OCI-LY1 (cell line): ENCODE measurements at regions not wholly inside any gene's neighbourhood (a gene's known extent, or its start where the extent isn't known, plus 50 kb on each side); places are given as distances from the start of the nearest gene placed in this dataset.

Experiments used
- H2AFZ ChIP-seq: fragments of 200-600 bp; sonication (generic), shearing (Covaris generic); 2 replicates; pipeline ENCODE4 v1.6.0; 2014; ENCODE audit warnings: antibody characterized with exemption, mild to moderate bottlenecking, low read length
- H3F3A ChIP-seq: fragments of 200-600 bp; sonication (generic), shearing (Covaris generic); 2 replicates; pipeline ENCODE4 v1.6.0; 2014; ENCODE audit warnings: mild to moderate bottlenecking, antibody characterized with exemption, low read length, moderate library complexity; ENCODE audit not compliant: insufficient read depth
- H3K27ac ChIP-seq: fragments of 200-600 bp; sonication (generic); 2 replicates; pipeline ENCODE4 v1.5.1; 2014; ENCODE audit warnings: low read length, mixed run types, mild to moderate bottlenecking, low read depth; ENCODE audit not compliant: poor library complexity, severe bottlenecking
- H3K27me3 ChIP-seq: fragments of 200-600 bp; sonication (generic); 2 replicates; pipeline ENCODE4 v1.6.0; 2014; ENCODE audit warnings: antibody characterized with exemption, mild to moderate bottlenecking, low read length, moderate library complexity; ENCODE audit not compliant: insufficient read depth
- H3K36me3 ChIP-seq: fragments of 200-600 bp; sonication (generic); 2 replicates; pipeline ENCODE4 v1.6.1; 2014; ENCODE audit warnings: mild to moderate bottlenecking, antibody characterized with exemption, low read length, moderate library complexity, mixed read lengths; ENCODE audit not compliant: insufficient read depth
- H3K4me1 ChIP-seq: fragments of 200-600 bp; sonication (generic); 2 replicates; pipeline ENCODE4 v1.5.1; 2014; ENCODE audit warnings: mild to moderate bottlenecking, low read length, moderate library complexity; ENCODE audit not compliant: insufficient read depth, severe bottlenecking
- H3K4me2 ChIP-seq: fragments of 200-600 bp; sonication (generic), shearing (Covaris generic); 2 replicates; pipeline ENCODE4 v1.6.1; 2014; ENCODE audit warnings: low read length
- H3K4me3 ChIP-seq: fragments of 200-600 bp; sonication (generic); 2 replicates; pipeline ENCODE4 v1.5.1; 2014; ENCODE audit warnings: low read length, low read depth, mild to moderate bottlenecking, mixed read lengths; ENCODE audit not compliant: poor library complexity, severe bottlenecking
- H3K79me2 ChIP-seq: fragments of 200-600 bp; shearing (Covaris generic); 2 replicates; pipeline ENCODE4 v1.6.1; 2016; ENCODE audit warnings: mixed run types, low read length, mixed read lengths; ENCODE audit not compliant: insufficient read depth
- H3K9ac ChIP-seq: fragments of 200-600 bp; sonication (generic), shearing (Covaris generic); 2 replicates; pipeline ENCODE4 v1.6.1; 2014; ENCODE audit warnings: mild to moderate bottlenecking, low read length, mixed read lengths
- H3K9me2 ChIP-seq: fragments of 200-600 bp; sonication (generic), shearing (Covaris generic); 2 replicates; pipeline ENCODE4 v1.6.1; 2014; ENCODE audit warnings: low read depth, mild to moderate bottlenecking, low read length, mixed read lengths
- H3K9me3 ChIP-seq: fragments of 200-600 bp; shearing (Covaris generic); 2 replicates; pipeline ENCODE4 v1.6.1; 2014; ENCODE audit warnings: low read length, mixed read lengths
- H4K20me1 ChIP-seq: fragments of 200-600 bp; sonication (generic), shearing (Covaris generic); 2 replicates; pipeline ENCODE4 v1.6.0; 2016; ENCODE audit warnings: mild to moderate bottlenecking, low read length; ENCODE audit not compliant: insufficient read depth
- CTCF ChIP-seq: fragments of 200-600 bp; sonication (generic), shearing (Covaris generic); IDR thresholded peaks from 2 replicates; pipeline ENCODE4 v1.5.1; 2017; ENCODE audit warnings: mild to moderate bottlenecking, antibody characterized with exemption, low read length, moderate library complexity, mixed read lengths
- EZH2 ChIP-seq: fragments of 200-600 bp; sonication (generic), shearing (Covaris generic); IDR thresholded peaks from 2 replicates; pipeline ENCODE4 v1.8.0; 2017; ENCODE audit warnings: borderline replicate concordance, mixed run types, mild to moderate bottlenecking, antibody characterized with exemption, low read length, moderate library complexity, mixed read lengths

- no peaks in the 10 kb centered on the region for H3K36me3 ChIP-seq
- no peaks in the 10 kb centered on the region for H3K27me3 ChIP-seq
- H3K4me2 ChIP-seq, result no peak overlapping the region
- no peak overlapping the region for H2AFZ ChIP-seq
- no peaks in the 10 kb centered on the region for H3K4me1 ChIP-seq
- H3K4me3 ChIP-seq, result no peak overlapping the region
- TF ChIP-seq CTCF, result no peak
- no peak for TF ChIP-seq EZH2
- no peak overlapping the region for H3K27ac ChIP-seq
- H4K20me1 ChIP-seq, result no peaks in the 10 kb centered on the region
- no peaks in the 10 kb centered on the region for H3F3A ChIP-seq
- no peaks in the 10 kb centered on the region for H3K9me3 ChIP-seq
- H3K79me2 ChIP-seq, result no peaks in the 10 kb centered on the region
- no peak overlapping the region for H3K9ac ChIP-seq
- H3K9me2 ChIP-seq, result no peaks in the 10 kb centered on the region
These were observed 66.7 kb upstream of the BMP2 start for GRCh38 chr20:6700563-6701329.

DNA sequence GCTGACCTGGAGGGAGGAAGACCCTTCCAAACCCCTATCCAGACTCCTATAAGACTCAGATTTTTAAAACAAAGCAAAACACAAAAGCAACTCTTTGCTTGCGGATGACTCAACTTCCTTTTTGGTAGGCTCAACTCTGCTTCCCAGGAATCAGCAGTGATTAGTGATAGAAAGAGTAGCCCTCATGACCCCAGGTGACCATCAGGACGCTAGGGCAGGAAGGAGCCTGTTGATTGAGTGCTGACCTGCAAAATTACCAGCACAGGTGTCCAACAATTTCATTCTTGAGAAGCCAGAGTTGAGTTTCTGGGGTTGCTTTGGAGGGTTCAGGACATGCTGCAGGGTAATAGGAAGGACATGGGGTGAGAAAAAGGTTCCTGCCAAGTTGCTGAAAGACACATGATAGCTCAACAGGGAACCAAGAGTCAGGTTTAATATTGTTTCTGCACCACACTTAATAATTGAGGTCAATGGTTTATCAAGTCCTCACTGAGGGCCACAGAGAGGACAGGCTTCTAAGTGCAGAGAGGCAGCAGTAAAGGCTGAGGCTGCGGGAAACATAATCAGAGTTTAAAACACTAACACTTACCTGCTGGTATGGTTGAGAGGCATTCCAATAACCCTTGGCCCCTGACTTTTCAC lies 67.4 kb upstream of the BMP2 start:
- Histone ChIP-seq H4K20me1 (no peaks in the 10 kb centered on the region), H3K4me1 (no peaks in the 10 kb centered on the region), H2AFZ (no peak overlapping the region), H3K9ac (no peak overlapping the region), H3K4me2 (no peak overlapping the region), H3K9me2 (no peaks in the 10 kb centered on the region), H3K79me2 (no peaks in the 10 kb centered on the region), H3K9me3 (no peaks in the 10 kb centered on the region), H3K36me3 (no peaks in the 10 kb centered on the region), H3K27me3 (no peaks in the 10 kb centered on the region), H3F3A (no peaks in the 10 kb centered on the region), H3K27ac (no peak overlapping the region), H3K4me3 (no peak overlapping the region)
- TF ChIP-seq CTCF (no peak), EZH2 (no peak)

GRCh38 chr20:6698723-6699122 lies 68.8 kb upstream of the BMP2 start:
- H3K79me2 ChIP-seq, result no peaks in the 10 kb centered on the region
- no peaks in the 10 kb centered on the region for H3K9me2 ChIP-seq
- H2AFZ ChIP-seq, result no peak overlapping the region
- no peaks in the 10 kb centered on the region for H3K36me3 ChIP-seq
- H3K4me2 ChIP-seq, result no peak overlapping the region
- H4K20me1 ChIP-seq, result no peaks in the 10 kb centered on the region
- no peaks in the 10 kb centered on the region for H3K9me3 ChIP-seq
- no peaks in the 10 kb centered on the region for H3K27me3 ChIP-seq
- H3K9ac ChIP-seq, result no peak overlapping the region
- no peaks in the 10 kb centered on the region for H3F3A ChIP-seq
- TF ChIP-seq CTCF (no peak), EZH2 (no peak)
- H3K4me1 ChIP-seq, result no peaks in the 10 kb centered on the region
- no peak overlapping the region for H3K27ac ChIP-seq
- no peak overlapping the region for H3K4me3 ChIP-seq
